PFSK-1 (cell line): ENCODE measurements at regions not wholly inside any gene's neighbourhood (a gene's known extent, or its start where the extent isn't known, plus 50 kb on each side); places are given as distances from the start of the nearest gene placed in this dataset.

Experiments
- FOXP2 ChIP-seq: optimal IDR thresholded peaks from 2 replicates; pipeline ENCODE3; 2011; ENCODE audit warnings: borderline replicate concordance, control low read depth, inconsistent platforms; ENCODE audit not compliant: insufficient read depth; ENCODE audit errors: extremely low read length, extremely low read depth
- POLR2AphosphoS5 ChIP-seq: IDR thresholded peaks from 2 replicates; pipeline ENCODE4 v1.6.1; 2012; ENCODE audit warnings: low read depth, mild to moderate bottlenecking, control low read depth, low read length, moderate library complexity
- SIN3A ChIP-seq: IDR thresholded peaks from 2 replicates; pipeline ENCODE4 v1.6.1; 2012; ENCODE audit warnings: mild to moderate bottlenecking, low read length, moderate library complexity, borderline replicate concordance; ENCODE audit not compliant: insufficient read depth
- TAF1 ChIP-seq: IDR thresholded peaks from 2 replicates; pipeline ENCODE4 v1.6.1; 2012; ENCODE audit warnings: low read length, control low read depth, borderline replicate concordance; ENCODE audit not compliant: insufficient read depth
- TF ChIP-seq, protein P1 (sequence below), 2 experiments: IDR thresholded peaks; 2 replicates each; pipeline versions ENCODE4 v1.6.1 to v1.8.0; 2011 to 2012; ENCODE audit warnings: low read depth in 2 of 2, low read length in 2 of 2, control low read depth in 1 of 2, inconsistent platforms in 1 of 2, mild to moderate bottlenecking in 1 of 2, moderate library complexity in 1 of 2; ENCODE audit not compliant: insufficient read depth in 1 of 2

DNA sequence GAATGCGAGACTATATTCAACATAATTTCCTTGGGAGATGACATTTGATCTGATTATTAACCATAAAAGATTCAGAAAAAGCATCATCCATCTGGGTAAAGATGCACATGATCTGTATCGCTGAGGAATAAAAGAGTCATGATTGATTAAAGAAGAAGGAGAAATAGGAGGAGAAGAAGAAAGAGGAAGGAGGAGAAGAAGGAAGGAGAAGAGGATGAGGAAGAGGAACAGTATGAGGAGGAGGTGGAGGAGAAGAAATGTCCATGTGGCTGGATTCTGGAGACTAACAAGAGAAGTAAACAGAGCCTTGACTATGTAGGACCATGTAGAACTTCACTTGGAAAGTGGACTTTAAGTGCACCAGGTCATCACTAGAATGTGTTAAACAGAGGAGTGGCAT is 947.4 kb downstream of the LRFN5 start:
- no peak for TF ChIP-seq SIN3A
- no peak for TF ChIP-seq POLR2AphosphoS5
- TF ChIP-seq, protein P1, sequence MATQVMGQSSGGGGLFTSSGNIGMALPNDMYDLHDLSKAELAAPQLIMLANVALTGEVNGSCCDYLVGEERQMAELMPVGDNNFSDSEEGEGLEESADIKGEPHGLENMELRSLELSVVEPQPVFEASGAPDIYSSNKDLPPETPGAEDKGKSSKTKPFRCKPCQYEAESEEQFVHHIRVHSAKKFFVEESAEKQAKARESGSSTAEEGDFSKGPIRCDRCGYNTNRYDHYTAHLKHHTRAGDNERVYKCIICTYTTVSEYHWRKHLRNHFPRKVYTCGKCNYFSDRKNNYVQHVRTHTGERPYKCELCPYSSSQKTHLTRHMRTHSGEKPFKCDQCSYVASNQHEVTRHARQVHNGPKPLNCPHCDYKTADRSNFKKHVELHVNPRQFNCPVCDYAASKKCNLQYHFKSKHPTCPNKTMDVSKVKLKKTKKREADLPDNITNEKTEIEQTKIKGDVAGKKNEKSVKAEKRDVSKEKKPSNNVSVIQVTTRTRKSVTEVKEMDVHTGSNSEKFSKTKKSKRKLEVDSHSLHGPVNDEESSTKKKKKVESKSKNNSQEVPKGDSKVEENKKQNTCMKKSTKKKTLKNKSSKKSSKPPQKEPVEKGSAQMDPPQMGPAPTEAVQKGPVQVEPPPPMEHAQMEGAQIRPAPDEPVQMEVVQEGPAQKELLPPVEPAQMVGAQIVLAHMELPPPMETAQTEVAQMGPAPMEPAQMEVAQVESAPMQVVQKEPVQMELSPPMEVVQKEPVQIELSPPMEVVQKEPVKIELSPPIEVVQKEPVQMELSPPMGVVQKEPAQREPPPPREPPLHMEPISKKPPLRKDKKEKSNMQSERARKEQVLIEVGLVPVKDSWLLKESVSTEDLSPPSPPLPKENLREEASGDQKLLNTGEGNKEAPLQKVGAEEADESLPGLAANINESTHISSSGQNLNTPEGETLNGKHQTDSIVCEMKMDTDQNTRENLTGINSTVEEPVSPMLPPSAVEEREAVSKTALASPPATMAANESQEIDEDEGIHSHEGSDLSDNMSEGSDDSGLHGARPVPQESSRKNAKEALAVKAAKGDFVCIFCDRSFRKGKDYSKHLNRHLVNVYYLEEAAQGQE (IDR thresholded peaks at IDR 0.05; ENCODE audit: insufficient read depth in 1 of 2, low read depth in 2 of 2, low read length in 2 of 2) = no peak
- no peak for TF ChIP-seq FOXP2
- TF ChIP-seq TAF1 = no peak

DNA sequence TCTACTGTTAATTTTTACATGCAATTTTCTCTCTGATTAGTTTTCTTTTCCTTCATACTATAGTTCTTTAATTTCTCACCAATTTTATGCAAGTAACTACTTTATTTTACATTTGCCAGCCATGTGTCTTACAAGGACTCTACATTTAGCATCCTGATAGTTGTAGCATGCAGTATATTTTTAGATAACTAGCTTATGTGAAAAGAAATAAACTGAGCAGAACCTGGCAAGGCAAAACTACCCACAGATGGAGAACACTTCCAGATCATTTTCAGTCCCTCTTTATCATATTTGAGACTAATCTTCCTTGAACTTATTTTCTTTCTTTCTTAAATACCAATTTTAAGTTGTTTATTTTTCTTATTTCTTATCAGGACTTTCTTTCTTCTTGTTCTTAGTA is 943.6 kb downstream of the LRFN5 start:
- TF ChIP-seq, protein P1 (IDR thresholded peaks at IDR 0.05; ENCODE audit: insufficient read depth in 1 of 2, low read depth in 2 of 2, low read length in 2 of 2) = no peak
- no peak for TF ChIP-seq POLR2AphosphoS5
- TF ChIP-seq FOXP2 = no peak
- TF ChIP-seq SIN3A = no peak
- TF ChIP-seq TAF1 = no peak

DNA sequence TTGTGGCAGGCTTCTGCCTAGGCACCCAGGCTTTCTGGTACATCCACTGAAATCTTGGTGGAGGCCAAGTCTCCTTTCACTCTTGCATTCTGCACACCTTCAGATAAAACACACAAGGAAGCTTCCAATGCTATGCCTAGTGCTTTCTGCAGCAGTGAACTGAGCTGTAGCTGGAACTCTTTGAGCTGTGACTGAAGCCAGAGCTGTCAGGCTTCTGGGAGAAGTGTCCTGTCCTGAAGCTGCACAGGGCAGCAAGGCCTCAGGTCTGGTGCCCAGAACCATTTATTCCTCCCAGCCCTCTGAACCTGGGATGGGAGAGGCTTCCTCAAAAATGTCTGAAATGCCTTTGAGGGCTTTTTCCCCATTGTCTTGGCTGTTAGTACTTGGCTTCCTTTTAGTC is 941.7 kb downstream of the LRFN5 start:
- TF ChIP-seq POLR2AphosphoS5 (no peak), TAF1 (no peak), SIN3A (no peak), FOXP2 (no peak)
- TF ChIP-seq, protein P1 (IDR thresholded peaks at IDR 0.05; ENCODE audit: insufficient read depth in 1 of 2, low read depth in 2 of 2, low read length in 2 of 2) = no peak

DNA sequence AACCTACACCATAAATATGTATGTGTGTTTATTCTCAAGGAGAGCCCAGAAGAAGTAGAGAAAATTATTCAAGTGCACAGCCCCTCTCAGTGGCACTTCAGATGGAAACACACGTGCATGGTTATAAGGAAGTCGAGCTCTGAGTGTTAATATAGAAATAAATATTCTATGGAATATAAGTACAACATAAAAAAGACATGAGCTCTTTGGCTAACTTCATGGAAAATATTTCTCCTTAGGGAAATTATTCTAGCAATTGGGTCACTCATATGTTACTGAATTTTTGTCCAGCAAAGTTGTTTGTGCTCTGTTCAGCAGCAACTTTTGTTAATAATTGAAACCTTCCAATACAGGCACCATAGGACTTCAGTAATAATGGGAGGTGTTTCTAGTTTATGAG is 939.0 kb downstream of the LRFN5 start:
- TF ChIP-seq, protein P1 (IDR thresholded peaks at IDR 0.05; ENCODE audit: insufficient read depth in 1 of 2, low read depth in 2 of 2, low read length in 2 of 2) = no peak
- TF ChIP-seq POLR2AphosphoS5 (no peak), SIN3A (no peak), FOXP2 (no peak), TAF1 (no peak)

DNA sequence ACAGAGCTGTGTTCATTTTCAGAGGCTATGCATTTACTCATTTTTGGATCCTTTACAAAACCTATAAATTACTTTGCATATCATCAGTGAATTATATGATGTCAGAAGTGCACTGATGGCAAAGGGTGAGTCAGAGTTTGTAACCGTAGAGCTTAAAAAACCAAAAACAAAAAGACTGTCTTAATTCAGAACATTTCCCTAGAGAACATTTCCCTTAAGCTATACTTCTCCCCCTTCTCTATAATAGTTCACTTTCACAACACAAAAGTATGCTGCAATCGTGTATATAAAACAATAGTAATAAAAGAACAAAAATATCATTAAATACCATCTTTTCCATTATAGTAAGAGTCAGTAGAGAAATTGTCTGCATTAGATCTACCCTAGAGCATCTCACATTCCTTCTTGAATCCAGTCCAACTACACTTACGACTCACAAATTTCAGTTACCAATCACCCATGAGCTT is 934.9 kb downstream of the LRFN5 start:
- TF ChIP-seq POLR2AphosphoS5 (no peak), TAF1 (no peak), SIN3A (no peak), FOXP2 (no peak)
- TF ChIP-seq, protein P1 (IDR thresholded peaks at IDR 0.05; ENCODE audit: insufficient read depth in 1 of 2, low read depth in 2 of 2, low read length in 2 of 2) = no peak
